Erythroblast (primary cell): ENCODE measurements at regions not wholly inside any gene's neighbourhood (a gene's known extent, or its start where the extent isn't known, plus 50 kb on each side); places are given as distances from the start of the nearest gene placed in this dataset.
"Not testable (repeated sequence)": the region's sequence is repeated elsewhere in the genome, so short reads cannot be mapped to it uniquely, and the experiment has no call there.

Experiments
- DNase-seq, 2 experiments: peaks; one replicate each; lab custom pipeline; 2025; lab: John Stamatoyannopoulos, UW
- GATA1 ChIP-seq: IDR thresholded peaks from 2 replicates; pipeline ENCODE4 v1.6.1; 2011; ENCODE audit warnings: low read depth, mild to moderate bottlenecking, control low read depth, low read length, moderate library complexity
- POLR2A ChIP-seq: IDR thresholded peaks from 2 replicates; pipeline ENCODE4 v1.6.1; 2011; ENCODE audit warnings: mild to moderate bottlenecking, low read length

GRCh38 chr1:238690415-238690814 is 696.0 kb upstream of the CHRM3 start:
- TF ChIP-seq GATA1 (no peak), POLR2A (no peak)
- DNase-seq, result no peak

- not testable (repeated sequence) for DNase-seq
These were observed 701.8 kb upstream of the CHRM3 start for GRCh38 chr1:238684576-238684975.

- TF ChIP-seq GATA1 (no peak), POLR2A (no peak)
- no peak for DNase-seq
These were observed 704.9 kb upstream of the CHRM3 start for GRCh38 chr1:238681451-238681850.

- no peak for DNase-seq
- TF ChIP-seq POLR2A (no peak), GATA1 (no peak)
These were observed 705.3 kb upstream of the CHRM3 start for GRCh38 chr1:238681021-238681420.

GRCh38 chr1:238677567-238677966 is 708.8 kb upstream of the CHRM3 start:
- no peak for DNase-seq

GRCh38 chr1:238675221-238675620 is 711.1 kb upstream of the CHRM3 start:
- TF ChIP-seq GATA1 (no peak), POLR2A (no peak)
- no peak for DNase-seq

More at GRCh38 chr1:238677567-238677966, 708.8 kb upstream of the CHRM3 start:
- no peak for TF ChIP-seq POLR2A
- TF ChIP-seq GATA1, result no peak

- TF ChIP-seq GATA1, result no peak
- no peak for TF ChIP-seq POLR2A
- DNase-seq, result no peak
These were observed 712.1 kb upstream of the CHRM3 start for GRCh38 chr1:238674316-238674715.

- DNase-seq, result no peak
- no peak for TF ChIP-seq POLR2A
- TF ChIP-seq GATA1, result no peak
These were observed 712.8 kb upstream of the CHRM3 start for GRCh38 chr1:238673561-238673960.

GRCh38 chr1:238672806-238673205 is 713.6 kb upstream of the CHRM3 start:
- no peak for TF ChIP-seq POLR2A
- TF ChIP-seq GATA1, result no peak

GRCh38 chr1:238672262-238672661 is 714.1 kb upstream of the CHRM3 start:
- DNase-seq, result no peak
- no peak for TF ChIP-seq GATA1
- TF ChIP-seq POLR2A, result no peak

More at GRCh38 chr1:238672806-238673205, 713.6 kb upstream of the CHRM3 start:
- no peak for DNase-seq

GRCh38 chr1:238664139-238664538 is 722.2 kb upstream of the CHRM3 start:
- DNase-seq, result no peak
- no peak for TF ChIP-seq GATA1
- TF ChIP-seq POLR2A, result no peak

- no peak for DNase-seq
- TF ChIP-seq GATA1 (no peak), POLR2A (no peak)
These were observed 725.5 kb upstream of the CHRM3 start for GRCh38 chr1:238660849-238661248.

- TF ChIP-seq GATA1 (no peak), POLR2A (no peak)
- no peak for DNase-seq
These were observed 727.6 kb upstream of the CHRM3 start for GRCh38 chr1:238658763-238659162.

- DNase-seq, result no peak
- TF ChIP-seq POLR2A, result no peak
- TF ChIP-seq GATA1, result no peak
These were observed 732.6 kb upstream of the CHRM3 start for GRCh38 chr1:238653693-238654321.

GRCh38 chr1:238652346-238652968 is 733.9 kb upstream of the CHRM3 start:
- no peak for DNase-seq

More at GRCh38 chr1:238652346-238652968, 733.9 kb upstream of the CHRM3 start:
- TF ChIP-seq GATA1 (no peak), POLR2A (no peak)
